Gastrocnemius medialis (tissue), 4 donors: ENCODE measurements at regions not wholly inside any gene's neighbourhood (a gene's known extent, or its start where the extent isn't known, plus 50 kb on each side); places are given as distances from the start of the nearest gene placed in this dataset.
A peak's percentile ranks its signal among the peaks of the same experiment; 100 is the strongest.
"Not testable (repeated sequence)": the region's sequence is repeated elsewhere in the genome, so short reads cannot be mapped to it uniquely, and the experiment has no call there.

Source experiments
- ATAC-seq, 2 donors: fragments of 150-250 bp; one replicate each; pipeline ENCODE4 v1.9.1; 2016
- DNase-seq, 2 donors: peaks; one replicate each; pipeline ENCODE4 v3.0.0-alpha.2; 2019
- H3K27ac ChIP-seq, 4 donors: fragments of 200-600 bp; sonication (generic); 1 replicate in 1 of 4; 2 replicates in 3 of 4; pipeline ENCODE4 v1.5.1; 2016 to 2018; ENCODE audit warnings: mild to moderate bottlenecking in 2 of 4, moderate library complexity in 1 of 4
- H3K27me3 ChIP-seq, 3 donors: fragments of 200-600 bp; sonication (generic) in 2 of 3; 1 replicate in 1 of 3; 2 replicates in 2 of 3; pipeline versions ENCODE4 v1.5.1 to v1.6.0; 2016 to 2019; ENCODE audit warnings: mild to moderate bottlenecking in 1 of 3, moderate library complexity in 1 of 3
- H3K36me3 ChIP-seq, 2 donors: fragments of 200-600 bp; sonication (generic) in 1 of 2; one replicate each; pipeline ENCODE4 v1.5.1; 2017 to 2018
- H3K4me1 ChIP-seq, 2 donors: fragments of 200-600 bp; sonication (generic) in 1 of 2; one replicate each; pipeline ENCODE4 v1.5.1; 2016 to 2017; ENCODE audit warnings: mild to moderate bottlenecking in 2 of 2
- H3K4me3 ChIP-seq, 4 donors: fragments of 200-600 bp; sonication (generic) in 3 of 4; 1 replicate in 1 of 4; 2 replicates in 3 of 4; pipeline ENCODE4 v1.5.1; 2016 to 2019; ENCODE audit warnings: mild to moderate bottlenecking in 2 of 4
- H3K9me3 ChIP-seq, 3 donors: fragments of 200-600 bp; sonication (generic) in 2 of 3; 1 replicate in 1 of 3; 2 replicates in 2 of 3; pipeline ENCODE4 v1.5.1; 2016 to 2019
- POLR2A ChIP-seq, 2 donors: fragments of 450-650 bp; IDR thresholded peaks; one replicate each; pipeline ENCODE4 v1.6.1; 2017; ENCODE audit warnings: antibody characterized with exemption in 2 of 2, mild to moderate bottlenecking in 2 of 2, moderate library complexity in 2 of 2
- in situ Hi-C, 4 donors: fragments of 200-750 bp; cut with MboI; loops; one replicate each; pipeline versions ENCODE4 v1.15.0 to v1.8.0; 2017; ENCODE audit warnings: low sequenced_read_pairs in 4 of 4
- intact Hi-C: fragments of 100-400 bp; cut with DNase I; formaldehyde crosslinking; loops from one replicate; pipeline ENCODE4 v1.15.1; 2023; ENCODE audit warnings: low total_unique reads
- TF ChIP-seq, protein P1 (sequence below), 5 experiments: fragments of 450-650 bp in 3 of 5; fragments of 200-600 bp in 2 of 5; sonication (generic) in 2 of 5; IDR thresholded peaks in 4 of 5; conservative IDR thresholded peaks in 1 of 5; 1 replicate in 4 of 5; 2 replicates in 1 of 5; pipeline ENCODE4 v1.5.1; 2016 to 2019; ENCODE audit warnings: antibody characterized with exemption in 5 of 5, mild to moderate bottlenecking in 3 of 5, moderate library complexity in 3 of 5

DNA sequence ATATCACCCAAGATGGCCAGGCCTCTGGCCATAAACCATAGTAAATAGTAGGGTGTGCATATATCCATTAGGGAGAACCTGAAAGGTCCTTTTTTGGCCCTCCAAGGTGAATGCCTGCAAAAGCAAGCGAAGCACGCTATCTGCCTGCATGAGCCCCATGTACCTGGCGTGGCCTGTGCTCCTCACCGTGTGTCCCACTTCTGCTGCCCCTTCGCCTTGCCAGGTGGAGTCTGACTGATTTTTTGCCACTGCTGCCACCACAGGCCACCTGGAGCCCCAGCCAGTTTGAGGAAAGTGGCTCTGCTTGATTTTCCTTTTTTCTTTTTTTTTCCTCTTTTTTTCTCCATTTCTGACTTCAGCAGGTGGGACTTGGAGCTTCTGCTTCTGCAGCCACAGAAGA lies 139.7 kb downstream of the SNRPN start:
- H3K4me3 ChIP-seq, result no peak overlapping the region
- H3K9me3 ChIP-seq, result peaks cover 0 to 6% (median 0%) of the 10 kb centered on the region in 3 donors
- in situ Hi-C loops, result no loop called here
- H3K4me1 ChIP-seq, result peaks cover 0 to 24% of the 10 kb centered on the region in 2 donors
- H3K27me3 ChIP-seq, result no peaks in the 10 kb centered on the region
- DNase-seq (no peak), ATAC-seq (no peak)
- H3K27ac ChIP-seq, result peak overlapping the region in 1 of 4 donors; percentile 70
- peaks cover 0 to 85% of the 10 kb centered on the region in 2 donors for H3K36me3 ChIP-seq
- intact Hi-C loops, result no loop called here
- no peak for TF ChIP-seq POLR2A (IDR thresholded peaks at IDR 0.05)
- TF ChIP-seq, protein P1, sequence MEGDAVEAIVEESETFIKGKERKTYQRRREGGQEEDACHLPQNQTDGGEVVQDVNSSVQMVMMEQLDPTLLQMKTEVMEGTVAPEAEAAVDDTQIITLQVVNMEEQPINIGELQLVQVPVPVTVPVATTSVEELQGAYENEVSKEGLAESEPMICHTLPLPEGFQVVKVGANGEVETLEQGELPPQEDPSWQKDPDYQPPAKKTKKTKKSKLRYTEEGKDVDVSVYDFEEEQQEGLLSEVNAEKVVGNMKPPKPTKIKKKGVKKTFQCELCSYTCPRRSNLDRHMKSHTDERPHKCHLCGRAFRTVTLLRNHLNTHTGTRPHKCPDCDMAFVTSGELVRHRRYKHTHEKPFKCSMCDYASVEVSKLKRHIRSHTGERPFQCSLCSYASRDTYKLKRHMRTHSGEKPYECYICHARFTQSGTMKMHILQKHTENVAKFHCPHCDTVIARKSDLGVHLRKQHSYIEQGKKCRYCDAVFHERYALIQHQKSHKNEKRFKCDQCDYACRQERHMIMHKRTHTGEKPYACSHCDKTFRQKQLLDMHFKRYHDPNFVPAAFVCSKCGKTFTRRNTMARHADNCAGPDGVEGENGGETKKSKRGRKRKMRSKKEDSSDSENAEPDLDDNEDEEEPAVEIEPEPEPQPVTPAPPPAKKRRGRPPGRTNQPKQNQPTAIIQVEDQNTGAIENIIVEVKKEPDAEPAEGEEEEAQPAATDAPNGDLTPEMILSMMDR (IDR thresholded peaks at IDR 0.05 in 4 of 5, conservative IDR thresholded peaks at IDR 0.05 in 1 of 5), result no peak

DNA sequence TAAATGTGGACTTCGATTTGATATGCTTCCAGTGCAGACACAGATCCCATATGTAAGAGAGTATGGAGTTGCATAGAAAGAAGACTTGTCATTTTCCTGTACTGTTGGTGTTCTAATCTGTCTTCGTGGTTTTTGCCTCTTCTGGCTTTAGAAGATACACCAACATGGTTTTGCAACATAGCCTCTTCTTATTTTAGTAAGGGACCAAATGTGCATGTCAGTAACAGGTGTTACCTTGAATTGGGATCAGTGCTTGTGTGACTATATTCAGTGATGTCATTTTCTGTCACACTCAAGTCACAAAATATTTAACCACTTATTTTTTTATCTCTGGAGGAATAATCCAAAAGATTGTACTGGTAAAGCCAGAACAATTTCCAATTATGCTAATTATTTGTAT lies 140.4 kb downstream of the SNRPN start:
- intact Hi-C loops (no loop called here), in situ Hi-C loops (no loop called here)
- DNase-seq (no peak), ATAC-seq (peak; percentile 55 to 68)
- H3K4me3 ChIP-seq, result no peak overlapping the region
- no peaks in the 10 kb centered on the region for H3K27me3 ChIP-seq
- TF ChIP-seq POLR2A (IDR thresholded peaks at IDR 0.05), result no peak
- TF ChIP-seq, protein P1 (IDR thresholded peaks at IDR 0.05 in 4 of 5, conservative IDR thresholded peaks at IDR 0.05 in 1 of 5), result no peak
- peak overlapping the region in 2 of 4 donors; percentile 46 to 70 for H3K27ac ChIP-seq
- peaks cover 0 to 24% of the 10 kb centered on the region in 2 donors for H3K4me1 ChIP-seq
- peaks cover 0 to 85% of the 10 kb centered on the region in 2 donors for H3K36me3 ChIP-seq
- peaks cover 0 to 6% (median 0%) of the 10 kb centered on the region in 3 donors for H3K9me3 ChIP-seq

DNA sequence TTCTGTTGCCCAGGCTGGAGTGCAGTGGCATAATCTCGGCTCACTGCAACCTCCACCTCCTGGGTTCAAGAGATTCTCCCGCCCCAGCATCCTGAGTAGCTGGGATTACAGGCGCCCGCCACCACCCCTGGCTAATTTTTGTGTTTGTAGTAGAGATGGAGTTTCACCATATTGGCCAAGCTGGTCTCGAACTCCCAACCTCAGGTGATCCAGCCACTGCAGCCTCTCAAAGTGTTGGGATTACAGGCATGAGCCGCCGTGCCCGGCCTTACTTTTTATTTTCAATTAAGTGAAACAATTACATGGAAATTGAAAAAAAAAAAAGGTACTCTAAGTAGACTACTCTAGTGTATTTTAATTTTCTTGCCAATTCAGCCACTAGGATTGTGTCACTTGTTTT lies 145.2 kb downstream of the SNRPN start:
- ATAC-seq, H3K9me3 ChIP-seq, in situ Hi-C loops, H3K4me3 ChIP-seq, H3K27ac ChIP-seq, DNase-seq, H3K4me1 ChIP-seq, H3K27me3 ChIP-seq: not testable (repeated sequence)
- H3K36me3 ChIP-seq, result peaks cover 0 to 91% of the 10 kb centered on the region in 2 donors
- intact Hi-C loops, result loop anchor here (5.0 kb wide), 1 partner anchor 662 kb away; no protein-coding TSS in a partner anchor

DNA sequence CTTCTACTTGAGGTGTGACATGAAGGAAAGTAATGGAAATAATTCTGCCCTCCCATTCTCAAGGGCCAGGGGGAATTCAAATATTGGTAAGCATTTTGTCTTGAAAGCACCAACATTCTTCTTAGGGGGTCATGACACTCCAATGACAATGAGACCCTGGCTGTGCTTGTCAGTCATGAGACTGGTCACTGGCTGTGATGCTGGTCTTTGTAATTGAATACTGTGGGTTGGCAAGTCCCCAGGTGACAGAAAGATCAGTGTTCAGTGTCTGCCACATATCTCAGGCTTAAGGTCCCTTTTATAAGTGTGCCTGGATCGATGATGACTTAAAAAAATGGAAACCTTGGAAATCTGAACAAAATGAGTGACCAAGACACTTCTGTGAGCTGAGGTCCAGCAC lies 151.4 kb downstream of the SNRPN start:
- peaks cover 0 to 3% (median 0%) of the 10 kb centered on the region in 3 donors for H3K9me3 ChIP-seq

DNA sequence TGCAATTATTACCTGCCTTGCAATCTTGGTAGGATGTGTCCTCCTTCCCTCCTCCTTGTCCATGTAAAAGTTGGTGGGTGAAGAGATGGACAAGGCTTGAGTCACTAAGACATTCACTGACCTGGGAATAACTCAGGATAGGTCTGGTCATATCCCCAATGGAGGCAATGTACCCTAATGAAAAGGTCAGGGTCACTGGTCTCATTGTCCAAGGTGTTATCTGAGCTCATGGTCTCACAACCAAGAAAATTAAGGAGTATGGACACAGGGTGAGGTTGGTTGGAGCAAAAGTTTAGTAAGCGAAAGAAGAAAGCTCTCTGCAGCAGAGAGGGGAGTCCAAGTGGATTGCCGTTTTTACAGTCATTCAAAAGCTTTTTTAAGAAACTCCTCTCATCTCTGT lies 179.0 kb downstream of the SNRPN start:
- peaks cover 0 to 3% of the 10 kb centered on the region in 2 donors for H3K36me3 ChIP-seq
- H3K4me3 ChIP-seq, result no peak overlapping the region
- in situ Hi-C loops (loop anchor here in 3 of 4 donors (10.0 to 25.0 kb wide), 3 partner anchors 301 to 353 kb away; partner anchors contain the start of gene UBE3A (in 1 of the 3)), intact Hi-C loops (no loop called here)
- H3K27ac ChIP-seq, result no peak overlapping the region
- ATAC-seq, result no peak
- no peak for DNase-seq
- H3K9me3 ChIP-seq, result no peaks in the 10 kb centered on the region
- H3K27me3 ChIP-seq, result no peaks in the 10 kb centered on the region
- no peaks in the 10 kb centered on the region for H3K4me1 ChIP-seq
- TF ChIP-seq, protein P1 (IDR thresholded peaks at IDR 0.05 in 4 of 5, conservative IDR thresholded peaks at IDR 0.05 in 1 of 5), result no peak
- TF ChIP-seq POLR2A (IDR thresholded peaks at IDR 0.05), result no peak

More for the DNA sequence above, 151.4 kb downstream of the SNRPN start:
- in situ Hi-C loops (no loop called here), intact Hi-C loops (no loop called here)
- no peak for TF ChIP-seq POLR2A (IDR thresholded peaks at IDR 0.05)
- TF ChIP-seq, protein P1 (IDR thresholded peaks at IDR 0.05 in 4 of 5, conservative IDR thresholded peaks at IDR 0.05 in 1 of 5), result no peak
- Histone ChIP-seq H3K36me3 (peaks cover 0 to 91% of the 10 kb centered on the region in 2 donors), H3K4me1 (peaks cover 0 to 2% of the 10 kb centered on the region in 2 donors), H3K27me3 (no peaks in the 10 kb centered on the region), H3K27ac (peak overlapping the region in 2 of 4 donors; percentile 25 to 44), H3K4me3 (no peak overlapping the region)
- ATAC-seq, result peak; percentile 36 to 62
- no peak for DNase-seq
